Fibroblast of peridontal ligament (primary cell): ENCODE measurements at regions not wholly inside any gene's neighbourhood (a gene's known extent, or its start where the extent isn't known, plus 50 kb on each side); places are given as distances from the start of the nearest gene placed in this dataset.

Source experiments
- DNase-seq: peaks from one replicate; pipeline ENCODE4 v3.0.0-alpha.2; 2010; ENCODE audit errors: extremely low read depth

DNA sequence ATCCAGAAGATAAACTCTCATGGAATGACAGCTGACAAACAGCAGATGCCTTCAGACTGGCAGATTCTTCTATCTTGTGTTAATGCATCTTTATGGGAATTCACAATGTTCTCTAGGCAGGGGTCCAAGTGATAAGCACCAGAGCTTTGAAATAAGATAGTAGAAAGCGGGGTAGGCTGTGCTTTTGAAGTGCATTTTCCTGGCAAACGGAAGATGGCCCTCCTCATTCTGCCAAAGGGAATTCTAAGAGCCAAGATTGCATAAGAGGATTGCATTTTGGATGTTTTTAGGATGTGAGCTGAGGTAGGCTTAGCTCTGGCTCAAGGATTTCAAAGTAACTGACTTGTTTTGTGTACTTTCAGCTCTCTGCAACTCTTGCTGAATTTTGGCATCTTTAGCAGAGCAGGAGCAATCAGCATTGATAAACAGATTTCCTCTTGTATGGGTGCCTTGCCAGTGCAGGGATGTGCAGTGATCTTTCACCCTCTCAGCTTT, 298.5 kb upstream of the KLF6 start:
- peak; percentile 60 for DNase-seq

GRCh38 chr10:4082861-4083260, 297.9 kb upstream of the KLF6 start:
- no peak for DNase-seq

GRCh38 chr10:4081685-4082111, 296.7 kb upstream of the KLF6 start:
- DNase-seq: peak; percentile 75

- DNase-seq: no peak
Observed at GRCh38 chr10:4080225-4080805, 295.3 kb upstream of the KLF6 start.

DNA sequence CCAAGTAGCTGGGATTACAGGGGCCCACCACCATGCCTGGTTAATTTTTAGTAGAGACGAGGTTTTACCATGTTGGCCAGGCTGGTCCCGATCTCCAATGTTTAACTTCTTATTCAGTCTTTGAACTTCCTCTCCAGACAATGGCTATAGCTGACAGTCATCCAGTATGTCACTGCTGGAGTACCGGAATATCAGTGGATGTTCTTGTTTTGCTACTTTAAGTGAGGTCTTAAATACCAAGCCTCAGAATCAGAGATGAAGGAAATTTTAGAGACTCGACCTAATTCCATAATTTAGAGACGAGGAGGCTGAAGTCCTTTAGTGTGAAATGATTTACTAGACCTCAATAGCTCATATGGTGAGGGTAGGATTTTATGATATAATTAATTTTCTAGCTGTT, 294.8 kb upstream of the KLF6 start:
- no peak for DNase-seq

DNA sequence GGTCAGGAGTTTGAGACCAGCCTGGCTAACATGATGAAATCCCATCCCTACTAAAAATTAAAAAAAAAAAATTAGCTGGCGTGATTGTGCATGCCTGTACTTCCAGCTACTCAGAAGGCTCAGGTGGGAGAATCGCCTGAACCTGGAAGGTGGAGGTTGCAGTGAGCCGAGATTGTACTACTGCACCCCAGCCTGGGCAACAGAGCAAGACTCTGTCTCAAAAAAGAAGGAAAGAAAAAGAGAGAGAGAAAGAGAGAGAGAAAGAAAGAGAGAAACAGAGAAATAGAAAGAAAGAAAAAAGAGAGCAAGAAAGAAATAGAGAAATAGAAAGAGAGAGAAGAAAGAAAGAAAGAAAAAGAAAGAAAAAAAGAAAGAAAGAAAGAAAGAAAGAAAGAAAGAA, 292.8 kb upstream of the KLF6 start:
- no peak for DNase-seq

DNA sequence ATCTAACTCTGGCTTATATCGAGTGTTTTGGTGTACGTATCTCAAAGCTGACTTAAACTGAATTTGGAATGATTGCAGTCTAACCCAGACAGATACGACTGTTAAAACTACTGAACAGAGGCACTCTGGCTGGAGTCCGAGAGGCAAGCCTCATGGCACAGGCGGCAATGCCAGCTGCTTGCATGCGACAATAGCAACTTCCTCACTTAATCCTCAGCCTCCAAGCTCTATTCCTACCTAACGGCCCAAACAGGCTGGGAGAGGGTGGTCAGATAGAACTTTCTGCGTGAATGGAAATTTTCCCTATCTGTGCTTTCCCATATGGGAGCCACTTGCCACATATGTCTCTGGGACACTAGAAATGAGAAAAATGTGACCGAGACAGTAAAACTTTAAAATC, 292.0 kb upstream of the KLF6 start:
- no peak for DNase-seq

DNA sequence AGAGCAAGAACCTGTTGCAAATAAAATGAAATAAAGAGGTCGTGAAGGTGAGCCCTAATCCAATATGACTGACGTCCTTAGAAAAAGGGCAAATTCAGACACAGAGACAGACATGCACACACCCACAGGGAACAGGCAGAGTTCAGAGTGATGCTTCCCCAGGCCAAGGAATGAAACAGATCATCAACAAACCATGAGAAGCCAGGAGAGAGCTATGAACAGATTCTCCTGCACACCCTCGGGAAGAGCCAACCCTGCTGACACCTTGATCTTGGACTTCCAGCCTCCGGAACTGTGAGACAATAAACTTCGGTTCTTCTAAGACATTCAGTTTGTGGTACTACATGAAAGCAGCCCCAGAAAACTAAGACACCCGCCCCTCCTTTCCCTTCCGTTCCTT, 290.4 kb upstream of the KLF6 start:
- no peak for DNase-seq

- no peak for DNase-seq
Observed at GRCh38 chr10:4074545-4075407, 289.8 kb upstream of the KLF6 start.

GRCh38 chr10:4073912-4074311, 288.9 kb upstream of the KLF6 start:
- DNase-seq: peak; percentile 69

DNA sequence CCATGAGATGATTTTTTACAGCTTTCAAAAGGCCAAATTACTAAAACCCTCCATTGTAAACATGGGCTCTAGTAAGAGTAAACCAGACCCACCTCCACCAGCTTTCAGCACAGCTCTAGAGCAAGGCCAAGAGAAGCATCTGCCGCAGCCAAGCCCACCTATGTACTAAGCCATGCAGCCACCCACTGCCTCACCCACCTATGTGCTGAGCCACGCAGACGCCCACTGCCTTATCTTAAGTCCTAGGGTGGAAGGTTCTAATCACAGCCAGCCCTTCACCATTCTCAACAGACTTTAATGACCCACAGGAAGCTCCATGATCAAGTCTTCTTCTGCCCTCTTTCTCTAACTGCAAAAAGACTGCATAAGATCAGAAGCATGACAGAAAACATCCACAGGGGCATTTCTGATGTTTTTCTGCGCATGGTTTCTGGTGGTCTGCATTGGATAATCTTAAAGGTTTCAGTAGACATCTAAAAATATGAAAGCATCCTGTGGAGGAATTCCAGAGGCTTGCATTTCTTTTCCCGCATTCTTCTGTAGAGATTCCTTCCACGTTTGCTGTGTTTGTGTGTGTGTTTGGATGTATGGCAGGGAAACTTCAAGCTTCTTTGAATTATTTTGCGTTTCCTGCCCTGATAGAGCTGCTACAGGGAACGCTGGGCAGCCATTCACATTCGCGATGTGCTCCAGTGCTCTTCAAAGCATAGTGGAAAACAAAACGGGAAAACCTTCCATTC, 286.1 kb upstream of the KLF6 start:
- no peak for DNase-seq

DNA sequence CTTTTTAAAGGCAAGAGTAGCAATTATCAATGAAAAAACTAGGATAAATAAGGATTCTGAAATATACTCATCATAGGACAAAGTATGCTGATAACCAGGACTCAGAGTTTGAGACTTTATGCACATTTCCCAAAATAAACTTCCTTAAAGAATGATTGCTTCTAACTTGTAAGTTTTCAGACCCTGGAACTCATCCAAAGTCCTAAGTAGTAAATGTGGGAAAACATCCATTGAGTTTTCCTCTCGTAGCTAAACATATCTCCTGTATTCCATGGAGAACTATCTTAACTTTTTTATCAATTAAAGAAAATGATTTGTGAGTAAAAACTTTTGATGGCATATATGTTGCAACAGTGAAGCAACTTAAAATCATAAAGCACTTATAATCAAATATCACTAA, 285.2 kb upstream of the KLF6 start:
- DNase-seq: no peak

- peak; percentile 59 for DNase-seq
Observed at GRCh38 chr10:4069491-4069890, 284.5 kb upstream of the KLF6 start.

GRCh38 chr10:4068629-4069028, 283.6 kb upstream of the KLF6 start:
- DNase-seq: no peak

DNA sequence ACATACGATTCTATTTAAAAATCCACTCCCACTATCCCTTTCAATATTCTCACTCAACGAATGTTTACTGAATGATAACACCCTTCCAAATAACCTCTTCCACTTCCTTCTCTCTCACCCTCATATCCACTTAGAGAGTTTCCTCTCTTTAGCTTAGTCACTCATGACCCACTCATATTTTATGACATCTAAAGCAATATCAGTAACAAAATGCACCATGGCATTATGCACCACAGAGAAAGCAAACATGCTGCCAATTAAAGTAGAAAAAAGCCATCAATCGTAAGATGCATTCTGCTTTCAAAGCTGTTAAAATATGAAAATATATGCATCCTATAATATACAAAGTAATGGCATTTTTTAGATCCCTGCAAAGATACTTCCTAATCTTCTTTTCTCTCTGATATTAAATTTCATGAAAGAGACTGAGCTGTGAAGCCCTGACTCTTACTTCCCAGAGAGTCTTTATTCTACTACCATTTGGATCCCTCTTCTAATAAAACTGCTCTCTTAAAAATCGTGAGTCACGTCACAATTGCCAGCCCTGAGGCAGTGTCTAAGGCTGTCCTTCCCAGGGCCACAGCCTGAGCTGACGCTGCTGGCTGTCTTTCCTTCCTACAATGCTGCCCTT, 283.0 kb upstream of the KLF6 start:
- DNase-seq: no peak

DNA sequence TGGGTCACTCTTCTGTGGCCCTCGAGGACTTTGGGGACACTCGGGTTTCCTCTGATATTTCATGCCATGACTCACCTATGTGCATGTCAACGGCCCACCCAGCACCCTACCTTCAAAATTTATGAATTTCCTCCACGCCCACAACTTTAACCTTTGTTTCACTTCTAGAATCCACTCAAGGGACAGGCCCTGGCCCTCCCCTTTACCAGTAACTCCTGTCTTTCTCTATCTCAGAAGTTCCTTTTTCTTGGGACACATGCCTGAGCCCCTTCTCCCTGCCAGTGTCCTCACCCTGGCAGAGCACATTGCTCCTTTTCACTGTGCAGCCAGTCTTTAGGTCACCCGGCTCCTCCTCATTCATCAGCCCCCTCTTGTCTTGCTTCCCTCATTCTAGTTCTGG, 282.5 kb upstream of the KLF6 start:
- no peak for DNase-seq

DNA sequence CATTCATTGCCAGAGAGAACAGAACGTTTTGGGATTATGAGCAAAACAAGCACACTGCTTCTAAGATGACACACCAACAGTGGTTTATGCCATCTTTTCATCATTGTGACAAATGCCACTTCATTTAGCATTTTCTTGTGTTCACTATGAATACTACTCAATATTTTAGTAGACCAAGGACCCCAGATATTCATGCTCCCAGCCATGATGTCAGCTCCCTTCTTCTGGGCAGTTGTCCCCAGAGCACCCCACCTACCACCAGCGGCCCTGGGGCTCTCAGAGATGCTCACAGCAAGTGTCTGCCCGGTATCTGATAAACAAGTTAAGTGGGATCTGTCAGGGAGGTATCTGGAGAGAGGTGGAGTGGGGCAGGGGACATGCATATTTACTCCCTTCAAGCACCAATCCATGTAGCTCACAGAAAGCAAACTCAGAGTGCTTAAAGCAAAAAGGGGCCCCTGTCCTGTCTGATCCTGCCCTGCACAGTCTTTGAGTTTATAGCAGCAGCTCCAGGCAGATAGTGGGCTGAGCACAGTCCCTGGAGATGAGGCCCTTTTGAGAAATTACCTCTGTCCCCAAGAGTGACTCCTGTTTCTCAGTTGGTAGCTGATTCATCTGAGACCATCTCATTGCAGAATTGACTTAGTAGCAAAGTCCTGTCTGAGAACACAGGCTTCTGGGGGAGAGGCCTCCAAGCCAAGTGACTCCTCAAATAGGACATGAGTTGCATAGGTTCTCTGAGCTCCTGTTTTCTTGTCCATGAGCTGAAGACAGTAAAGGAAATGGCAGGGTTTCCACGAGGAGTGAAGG, 281.8 kb upstream of the KLF6 start:
- DNase-seq: no peak

DNA sequence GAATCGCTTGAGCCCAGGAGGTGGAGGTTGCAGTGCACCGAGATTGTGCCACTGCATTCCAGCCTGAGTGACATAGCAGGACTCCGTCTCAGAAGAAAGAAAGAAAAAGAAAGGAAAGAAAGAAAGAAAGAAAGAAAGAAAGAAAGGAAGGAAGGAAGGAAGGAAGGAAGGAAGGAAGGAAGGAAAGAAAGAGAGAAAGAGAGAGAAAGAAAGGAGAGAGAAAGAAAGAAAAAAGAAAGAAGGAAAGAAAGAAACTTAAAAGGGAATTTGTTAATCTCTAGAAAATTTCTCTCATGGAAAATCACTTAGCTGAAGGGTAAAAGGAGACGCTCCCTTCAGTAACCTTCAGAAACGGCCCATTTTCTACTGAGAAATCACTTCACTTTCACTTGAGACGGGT, 279.5 kb upstream of the KLF6 start:
- DNase-seq: no peak

DNA sequence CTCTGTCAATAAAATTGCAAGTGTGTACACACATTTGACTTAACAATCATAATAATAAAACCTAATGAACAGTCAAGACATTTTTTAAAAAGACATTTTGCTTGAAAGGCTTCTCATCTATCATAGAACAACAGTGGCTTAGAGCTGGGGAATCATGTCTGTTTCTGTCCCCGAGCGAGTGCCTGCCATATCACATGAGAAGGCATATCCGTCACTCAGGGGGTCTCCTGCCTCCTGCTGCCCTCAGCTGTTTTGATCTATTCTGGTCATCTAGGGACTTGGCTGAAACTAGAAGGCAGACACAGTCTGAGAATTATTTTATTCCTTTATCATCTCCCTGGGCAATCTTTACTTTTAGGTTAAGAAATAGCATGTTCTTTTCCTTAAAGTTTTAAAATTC, 278.7 kb upstream of the KLF6 start:
- DNase-seq: no peak

- DNase-seq: no peak
Observed at GRCh38 chr10:4062751-4063150, 277.7 kb upstream of the KLF6 start.

GRCh38 chr10:4062072-4062471, 277.1 kb upstream of the KLF6 start:
- DNase-seq: no peak
